Fibroblast of gingiva (primary cell): ENCODE measurements at regions not wholly inside any gene's neighbourhood (a gene's known extent, or its start where the extent isn't known, plus 50 kb on each side); places are given as distances from the start of the nearest gene placed in this dataset.
"Not testable (repeated sequence)": the region's sequence is repeated elsewhere in the genome, so short reads cannot be mapped to it uniquely, and the experiment has no call there.

Experiments
- DNase-seq: peaks from one replicate; pipeline ENCODE4 v3.0.0-alpha.2; 2011; ENCODE audit warnings: low read depth

DNA sequence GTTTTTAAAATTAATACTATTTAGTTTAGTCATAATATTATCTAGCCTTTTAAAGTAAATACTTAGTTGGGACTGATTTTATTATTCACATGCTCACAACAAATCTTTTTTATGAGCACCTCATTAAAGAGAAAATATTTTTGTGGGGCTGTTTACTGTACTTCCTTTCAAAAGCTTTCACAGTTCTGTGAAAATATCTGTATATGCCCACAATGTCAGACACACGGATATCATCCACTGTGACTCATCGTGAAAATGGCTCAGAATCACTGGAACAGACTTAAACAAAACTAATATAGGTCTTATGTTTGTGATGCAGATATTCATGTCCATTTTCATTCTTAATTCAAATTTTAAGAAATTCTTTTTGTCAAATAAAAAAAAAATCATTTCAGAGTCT lies 305.2 kb downstream of the RAB38 start:
- DNase-seq = no peak

DNA sequence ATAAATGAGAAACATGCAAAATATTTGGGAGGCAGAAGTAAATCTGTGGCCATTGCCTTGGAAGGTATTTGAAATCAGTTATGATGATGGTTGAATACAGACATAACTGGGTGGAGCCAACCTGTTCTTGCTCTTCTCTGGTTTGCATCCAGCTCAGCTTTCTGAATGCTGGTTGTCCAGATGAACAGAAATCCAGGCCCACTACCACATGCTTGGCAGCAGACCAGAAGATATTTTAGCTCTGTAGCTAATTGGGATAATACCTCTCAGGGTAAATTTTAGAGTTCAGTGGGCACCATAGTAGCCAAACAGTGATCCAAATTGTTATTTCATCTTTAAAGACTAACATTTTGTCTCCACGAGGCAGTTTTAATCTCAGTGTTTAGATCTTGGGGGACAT lies 308.3 kb downstream of the RAB38 start:
- no peak for DNase-seq

DNA sequence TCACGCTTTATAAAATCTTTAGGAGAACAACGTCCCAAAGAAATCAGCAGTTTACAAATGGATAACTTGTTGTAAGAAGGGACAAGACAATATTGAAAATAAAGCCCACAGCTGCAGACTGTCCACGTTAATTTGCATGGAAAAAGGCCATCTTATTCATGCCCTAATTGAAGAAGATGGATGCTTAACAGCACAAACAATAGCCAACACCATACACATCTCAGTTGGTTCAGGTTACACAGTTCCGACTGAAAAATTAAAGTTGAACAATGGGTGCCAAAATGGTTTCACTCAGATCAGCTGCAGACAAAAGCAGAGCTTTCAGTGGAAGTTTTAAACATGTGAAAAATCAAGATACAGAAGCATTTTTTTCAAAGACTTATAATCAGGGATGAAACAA lies 314.2 kb downstream of the RAB38 start:
- DNase-seq = no peak

DNA sequence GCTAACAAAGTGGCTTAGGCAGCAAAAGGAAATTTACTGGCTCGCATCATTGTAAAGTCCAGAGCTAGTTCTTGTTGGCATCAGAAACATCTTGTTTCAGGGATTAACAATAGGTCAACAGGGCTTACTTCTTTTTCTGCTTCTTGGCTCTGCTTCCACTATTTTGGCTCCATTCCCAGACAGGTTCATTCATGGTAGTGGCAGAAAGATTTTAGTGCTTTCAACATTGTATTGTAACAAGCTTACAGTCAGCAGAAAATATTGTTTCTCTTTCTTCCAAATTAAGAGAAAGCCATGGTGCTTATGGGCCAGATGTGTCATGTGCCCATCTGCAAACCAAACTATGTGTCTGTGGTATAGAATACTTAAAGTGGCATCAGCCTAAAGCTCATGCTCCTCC lies 315.6 kb downstream of the RAB38 start:
- no peak for DNase-seq

- DNase-seq = no peak
Observed at GRCh38 chr11:87851827-87852226, 323.4 kb downstream of the RAB38 start.

DNA sequence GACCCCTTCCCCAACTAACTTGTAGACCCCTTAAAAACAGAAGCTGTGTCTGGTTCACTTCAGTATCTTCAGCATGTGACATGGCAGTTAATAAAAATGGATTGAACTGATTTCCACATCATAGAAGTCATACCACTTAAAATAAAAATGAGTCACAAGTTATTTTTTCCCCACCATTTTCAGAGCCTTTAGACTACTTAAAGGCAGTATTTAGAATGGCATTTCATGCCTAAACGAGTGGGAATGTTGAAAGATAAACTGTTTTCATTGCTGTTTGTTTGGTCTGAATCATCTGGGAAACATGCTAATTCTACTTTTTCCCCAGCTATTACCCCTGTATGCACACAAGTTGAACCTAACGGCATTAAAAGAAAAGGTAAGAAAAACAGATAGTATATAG lies 324.0 kb downstream of the RAB38 start:
- DNase-seq = no peak

GRCh38 chr11:87849216-87849615 lies 326.0 kb downstream of the RAB38 start:
- no peak for DNase-seq

- DNase-seq = no peak
Observed at GRCh38 chr11:87840786-87841185, 334.5 kb downstream of the RAB38 start.

GRCh38 chr11:87832211-87832610 lies 343.0 kb downstream of the RAB38 start:
- no peak for DNase-seq

- no peak for DNase-seq
Observed at GRCh38 chr11:87820011-87820410, 355.2 kb downstream of the RAB38 start.

DNA sequence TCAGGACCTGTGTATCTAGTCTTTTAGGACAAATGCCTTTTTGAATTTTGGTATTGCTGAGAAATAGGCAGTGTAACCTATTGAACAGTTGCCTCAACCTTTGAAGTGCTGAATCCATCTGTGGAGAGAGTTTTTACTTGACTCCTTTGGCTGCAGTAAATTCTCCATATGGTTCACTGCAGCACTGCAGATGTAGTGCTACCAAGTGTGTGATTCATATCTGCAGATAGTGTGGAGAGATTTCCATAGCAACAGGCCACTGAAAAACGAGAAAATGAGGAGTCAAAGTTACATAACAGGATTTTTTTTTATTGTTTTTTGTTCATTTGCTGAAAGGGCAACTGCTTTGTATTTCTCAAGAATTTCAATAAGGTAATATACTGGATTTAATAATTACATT lies 356.1 kb downstream of the RAB38 start:
- no peak for DNase-seq

- DNase-seq = no peak
Observed at GRCh38 chr11:87812571-87813365, 362.5 kb downstream of the RAB38 start.

DNA sequence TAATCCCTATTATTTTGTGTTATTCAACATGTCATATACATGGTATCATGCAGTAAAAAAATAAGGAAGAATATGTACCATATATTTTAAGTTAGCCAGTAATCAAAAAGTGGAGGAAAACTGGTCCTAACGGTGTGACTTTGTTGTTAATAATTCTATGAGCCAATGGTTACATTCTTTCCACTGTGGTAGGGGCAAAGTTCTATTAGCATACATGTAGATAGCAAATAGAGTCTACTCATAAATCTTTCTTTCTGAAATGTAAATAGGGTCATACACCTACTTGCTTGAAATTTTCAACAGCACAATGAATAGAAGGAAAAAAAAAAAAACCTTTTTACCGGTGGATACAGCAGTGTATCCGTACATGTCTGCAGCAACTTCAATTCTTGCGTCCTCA lies 364.8 kb downstream of the RAB38 start:
- DNase-seq = no peak

DNA sequence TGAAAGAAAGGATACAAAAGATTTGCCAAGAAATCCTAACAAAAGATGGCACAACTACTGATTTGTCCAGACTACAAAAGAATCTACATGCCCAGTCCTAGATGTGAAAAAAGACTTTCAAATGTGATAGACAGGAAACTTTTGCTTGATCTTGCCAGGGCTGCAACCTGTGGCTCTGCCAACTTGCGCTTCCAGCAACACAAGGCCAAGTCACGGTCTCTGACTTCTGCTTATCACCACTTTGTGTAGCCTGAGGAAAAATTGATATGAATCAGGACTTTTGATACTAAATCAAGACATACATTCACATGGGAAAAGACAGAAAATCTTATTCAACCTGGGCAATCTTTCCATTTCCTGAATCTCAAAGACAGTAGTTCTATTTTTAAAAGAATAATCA lies 366.0 kb downstream of the RAB38 start:
- no peak for DNase-seq

- DNase-seq = no peak
Observed at GRCh38 chr11:87804176-87804575, 371.1 kb downstream of the RAB38 start.

DNA sequence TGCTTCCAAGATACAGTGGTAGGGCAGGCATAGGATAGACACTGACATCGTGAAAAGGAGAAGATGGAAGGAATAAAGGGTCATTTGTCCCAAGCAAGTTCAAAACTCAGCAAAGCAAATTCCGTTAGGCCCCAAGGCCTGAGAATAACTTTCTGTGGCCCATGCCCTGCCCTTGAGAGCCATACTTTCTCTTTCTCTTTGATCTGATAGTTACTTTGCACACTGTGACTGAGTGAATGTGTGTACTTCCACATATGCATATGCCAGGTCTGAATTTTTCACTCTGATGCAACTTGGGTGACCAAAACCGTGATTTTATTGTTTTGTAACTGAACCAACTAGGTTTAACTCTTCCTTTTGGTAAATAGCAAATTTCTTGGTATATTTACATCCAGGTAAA lies 371.5 kb downstream of the RAB38 start:
- DNase-seq = no peak

DNA sequence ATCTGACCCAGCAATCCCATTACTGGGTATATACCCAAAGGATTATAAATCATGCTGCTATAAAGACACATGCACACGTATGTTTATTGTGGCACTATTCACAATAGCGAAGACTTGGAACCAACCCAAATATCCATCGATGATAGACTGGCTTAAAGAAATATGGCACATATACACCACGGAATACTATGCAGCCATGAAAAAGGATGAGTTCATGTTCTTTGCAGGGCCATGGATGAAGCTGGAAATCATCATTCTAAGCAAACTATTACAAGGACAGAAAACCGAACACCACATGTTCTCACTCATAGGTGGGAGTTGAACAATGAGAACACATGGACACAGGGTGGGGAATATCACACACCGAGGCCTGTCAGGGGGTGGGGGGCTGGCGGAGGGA lies 390.4 kb downstream of the RAB38 start:
- DNase-seq = not testable (repeated sequence)

DNA sequence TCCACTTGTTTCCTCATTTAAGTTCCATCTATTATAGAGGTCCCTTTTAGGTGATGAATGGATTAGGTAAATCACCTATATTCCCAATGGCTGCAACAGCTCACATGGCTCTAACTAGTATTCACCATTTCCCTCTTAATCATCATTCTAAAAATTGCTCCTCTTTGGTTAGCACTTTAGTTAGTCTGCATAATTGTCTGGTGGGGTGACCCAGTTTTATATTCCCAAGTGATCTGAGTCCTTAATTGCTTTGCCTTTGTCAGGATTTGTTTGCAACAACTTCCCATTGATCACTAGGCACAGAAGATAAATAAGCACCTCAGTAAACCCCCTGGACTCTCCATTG lies 395.2 kb downstream of the RAB38 start:
- no peak for DNase-seq

- DNase-seq = no peak
Observed at GRCh38 chr11:87779276-87780067, 395.8 kb downstream of the RAB38 start.

- DNase-seq = no peak
Observed at GRCh38 chr11:87778357-87778756, 396.9 kb downstream of the RAB38 start.

DNA sequence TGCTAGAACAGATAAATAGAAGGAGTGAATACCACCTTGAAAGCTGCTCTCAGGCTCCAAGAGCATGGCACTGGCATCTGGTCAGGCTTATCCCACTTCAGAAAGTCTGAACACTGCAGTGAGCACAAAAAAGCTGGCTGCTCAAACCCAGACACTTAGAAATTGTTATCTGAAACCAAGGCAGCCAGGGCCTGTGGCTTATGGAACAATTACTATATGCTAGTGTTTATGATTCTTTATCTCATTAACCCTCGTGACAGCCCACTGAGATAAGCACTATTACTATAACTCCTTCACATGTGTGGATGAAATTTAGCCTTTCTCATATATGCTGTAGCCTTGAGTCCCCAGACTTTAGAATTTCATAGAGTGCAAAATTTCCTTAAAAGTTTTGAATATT lies 400.2 kb downstream of the RAB38 start:
- no peak for DNase-seq

DNA sequence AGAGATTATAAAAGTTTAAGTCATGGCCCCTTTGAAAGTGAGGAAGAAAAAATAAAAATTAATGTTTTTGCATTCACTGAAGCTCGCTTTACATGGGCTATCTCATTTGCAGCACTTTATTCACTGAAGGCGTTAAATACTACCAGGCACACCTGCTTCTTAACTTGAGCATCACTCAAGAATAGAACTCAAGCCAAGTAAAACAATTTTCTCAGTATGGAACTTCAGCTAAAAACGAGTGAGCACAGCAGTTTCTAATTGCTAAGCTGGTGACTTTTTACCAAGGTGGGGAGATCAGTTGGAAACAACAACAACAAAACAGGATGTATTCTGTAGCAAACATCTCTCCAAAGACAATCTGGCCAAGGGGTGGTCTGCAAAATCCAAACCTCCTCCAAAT lies 405.6 kb downstream of the RAB38 start:
- DNase-seq = no peak

GRCh38 chr11:87767615-87768014 lies 407.6 kb downstream of the RAB38 start:
- no peak for DNase-seq

GRCh38 chr11:87764075-87764474 lies 411.2 kb downstream of the RAB38 start:
- not testable (repeated sequence) for DNase-seq
